ENCODE measurements at regions not wholly inside any gene's neighbourhood (a gene's known extent, or its start where the extent isn't known, plus 50 kb on each side); places are given as distances from the start of the nearest gene placed in this dataset.
A peak's percentile ranks its signal among the peaks of the same experiment; 100 is the strongest.

DNA sequence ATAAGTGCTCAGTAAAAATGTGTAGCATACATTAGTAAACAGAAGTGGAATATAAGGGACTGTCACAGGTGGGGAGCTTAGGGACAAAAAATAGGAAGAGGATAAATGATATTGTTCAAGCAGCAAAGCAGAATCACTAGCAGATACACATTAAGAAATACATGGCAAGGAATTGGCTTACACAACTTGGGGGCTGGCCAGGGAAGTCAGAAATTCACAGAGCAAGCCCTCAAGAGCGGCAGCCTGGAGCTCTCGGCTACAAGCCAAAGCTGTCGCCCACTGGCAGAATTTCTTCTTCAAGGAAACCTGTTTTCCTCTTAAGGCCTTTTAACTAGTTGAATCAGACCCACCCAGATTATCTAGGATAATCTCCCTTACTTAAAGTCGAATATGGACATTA is 73.0 kb upstream of the SMIM23 start:
- no peak for TF ChIP-seq CTCF (IDR thresholded peaks at IDR 0.05)
- Histone ChIP-seq H3K4me3 (no peak overlapping the region), H3K27ac (no peak overlapping the region), H3K9me3 (peaks cover 0 to 7% (median 0%) of the 10 kb centered on the region in 11 donors), H3K4me1 (peaks cover 0 to 17% (median 4%) of the 10 kb centered on the region in 9 donors), H3K27me3 (no peaks in the 10 kb centered on the region), H3K36me3 (no peaks in the 10 kb centered on the region)
- WGBS, 2 donors, result 35 to 41% methylated on average over 4 of the region's 4 CpGs
- intact Hi-C loops (cut with DNase I), result no loop called here
- DNase-seq, result peak in 1 of 2 donors; percentile 3
- ATAC-seq, result no peak

- no peak overlapping the region for H3K4me3 ChIP-seq
- peaks cover 0 to 7% (median 0%) of the 10 kb centered on the region in 11 donors for H3K9me3 ChIP-seq
- H3K27ac ChIP-seq, result no peak overlapping the region
- TF ChIP-seq CTCF (IDR thresholded peaks at IDR 0.05), result no peak
- no peaks in the 10 kb centered on the region for H3K36me3 ChIP-seq
- ATAC-seq, result no peak
- no peaks in the 10 kb centered on the region for H3K27me3 ChIP-seq
- peak in 1 of 2 donors; percentile 0 for DNase-seq
- peaks cover 0 to 17% (median 4%) of the 10 kb centered on the region in 9 donors for H3K4me1 ChIP-seq
- intact Hi-C loops (cut with DNase I), result no loop called here
- 83 to 84% methylated on average over 2 of the region's 2 CpGs for WGBS, 2 donors
Measured at GRCh38 chr5:171713152-171713551, 72.5 kb upstream of the SMIM23 start.

- TF ChIP-seq CTCF (IDR thresholded peaks at IDR 0.05), result no peak
- peak in 1 of 2 donors; percentile 2 for DNase-seq
- H3K4me1 ChIP-seq, result peaks cover 0 to 17% (median 4%) of the 10 kb centered on the region in 9 donors
- H3K9me3 ChIP-seq, result peaks cover 0 to 10% (median 0%) of the 10 kb centered on the region in 11 donors
- no peaks in the 10 kb centered on the region for H3K36me3 ChIP-seq
- 61 to 71% methylated on average over 2 of the region's 2 CpGs for WGBS, 2 donors
- no peaks in the 10 kb centered on the region for H3K27me3 ChIP-seq
- no peak overlapping the region for H3K27ac ChIP-seq
- intact Hi-C loops (cut with DNase I), result no loop called here
- no peak for ATAC-seq
- H3K4me3 ChIP-seq, result no peak overlapping the region
Measured at GRCh38 chr5:171714261-171714660, 71.4 kb upstream of the SMIM23 start.

GRCh38 chr5:171714851-171715250 is 70.8 kb upstream of the SMIM23 start:
- Histone ChIP-seq H3K9me3 (peaks cover 0 to 10% (median 0%) of the 10 kb centered on the region in 11 donors), H3K4me3 (no peak overlapping the region), H3K4me1 (peaks cover 0 to 11% (median 4%) of the 10 kb centered on the region in 9 donors), H3K27me3 (no peaks in the 10 kb centered on the region), H3K36me3 (no peaks in the 10 kb centered on the region), H3K27ac (no peak overlapping the region)
- intact Hi-C loops (cut with DNase I), result no loop called here
- DNase-seq (peak in 1 of 2 donors; percentile 6), ATAC-seq (no peak)
- TF ChIP-seq CTCF (IDR thresholded peaks at IDR 0.05), result no peak
- WGBS, 2 donors, result 90% methylated on average over 1 of the region's 1 CpG
